HG03095 (cell line): ENCODE measurements at regions not wholly inside any gene's neighbourhood (a gene's known extent, or its start where the extent isn't known, plus 50 kb on each side); places are given as distances from the start of the nearest gene placed in this dataset.
"Not testable (repeated sequence)": the region's sequence is repeated elsewhere in the genome, so short reads cannot be mapped to it uniquely, and the experiment has no call there.

ENCODE experiments used
- ATAC-seq: cut with Tn5 transposase; IDR thresholded peaks from one replicate; pipeline ENCODE4 v1.9.1; 2021; ENCODE audit warnings: moderate library complexity; ENCODE audit not compliant: unreplicated experiment

DNA sequence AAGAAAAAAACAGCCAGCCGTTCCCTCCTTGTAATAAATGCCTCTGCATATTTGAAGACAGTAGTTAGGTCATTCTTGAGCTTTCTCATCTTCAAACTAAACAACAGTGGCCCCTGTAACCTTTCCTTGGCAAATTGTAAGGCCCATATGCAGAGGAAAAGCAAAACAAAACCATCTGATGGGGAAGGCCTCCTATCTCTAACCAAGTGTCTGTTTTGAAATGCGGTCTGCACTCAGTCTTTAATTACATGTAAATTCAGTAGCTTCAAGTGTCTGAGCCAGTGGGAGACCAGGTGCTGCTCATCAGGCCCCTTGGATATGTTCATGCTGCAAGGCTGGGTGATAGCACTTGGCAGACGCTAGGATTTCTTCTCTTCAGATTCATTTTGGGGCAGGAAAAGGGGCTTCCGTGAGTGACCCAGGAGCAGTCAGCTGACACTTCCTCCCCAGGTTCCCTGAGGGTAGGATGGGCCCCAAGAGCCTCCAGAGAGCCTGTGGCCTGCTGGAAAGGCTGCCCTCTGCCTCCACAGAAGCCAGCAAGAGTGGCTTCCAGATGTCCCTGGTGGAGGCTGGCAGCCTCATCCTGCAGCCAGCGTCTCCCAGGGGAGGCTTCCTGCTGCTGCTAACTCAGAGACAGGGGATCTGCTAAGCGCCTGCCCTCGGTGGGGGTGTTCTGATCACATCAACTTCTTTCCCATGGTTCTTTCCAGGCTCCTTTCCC lies 60.2 kb upstream of the PLGLB2 start:
- ATAC-seq: not testable (repeated sequence)

- not testable (repeated sequence) for ATAC-seq
These were observed 55.8 kb upstream of the PLGLB2 start for GRCh38 chr2:87691899-87692592.

GRCh38 chr2:87692914-87693313 lies 55.0 kb upstream of the PLGLB2 start:
- ATAC-seq: not testable (repeated sequence)

GRCh38 chr2:87693882-87694281 lies 54.0 kb upstream of the PLGLB2 start:
- ATAC-seq: not testable (repeated sequence)

GRCh38 chr2:87695596-87696323 lies 52.1 kb upstream of the PLGLB2 start:
- not testable (repeated sequence) for ATAC-seq
